ENCODE measurements at regions not wholly inside any gene's neighbourhood (a gene's known extent, or its start where the extent isn't known, plus 50 kb on each side); places are given as distances from the start of the nearest gene placed in this dataset.
"Not testable (repeated sequence)": the region's sequence is repeated elsewhere in the genome, so short reads cannot be mapped to it uniquely, and the experiment has no call there.

- no peak for DNase-seq
These were observed 152.3 kb upstream of the RAB4A start for GRCh38 chr1:229118477-229119061.

GRCh38 chr1:229119161-229119560 lies 151.8 kb upstream of the RAB4A start:
- DNase-seq: no peak

GRCh38 chr1:229119876-229120275 lies 151.0 kb upstream of the RAB4A start:
- DNase-seq: no peak

DNA sequence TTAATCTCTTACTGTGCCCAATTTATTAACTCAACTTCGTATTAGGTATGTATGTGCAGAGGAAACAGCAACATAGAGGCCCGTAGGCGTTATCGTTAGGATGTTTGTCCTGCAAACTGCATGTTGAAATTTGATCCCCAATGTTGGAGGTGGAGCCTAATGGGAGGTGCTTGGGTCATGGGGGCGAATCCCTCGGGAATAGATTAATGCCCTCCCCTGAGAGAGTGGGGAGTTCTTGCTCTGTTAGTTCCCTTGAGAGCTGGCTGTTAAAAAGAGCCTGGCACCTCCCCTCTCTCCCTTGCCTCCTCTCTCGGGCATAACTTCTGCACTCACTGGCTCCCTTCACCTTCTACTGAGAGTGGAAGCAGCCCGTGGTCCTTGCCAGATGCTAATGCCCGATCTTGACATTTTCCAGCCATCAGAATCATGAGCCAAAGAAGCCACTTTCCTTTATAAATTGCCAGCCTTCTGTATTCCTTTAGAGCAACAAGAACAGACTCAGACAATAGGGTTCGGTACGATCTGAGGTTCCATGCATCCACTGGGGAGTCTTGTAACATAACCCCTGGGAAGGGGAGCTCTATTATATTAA lies 149.0 kb upstream of the RAB4A start:
- no peak for DNase-seq

DNA sequence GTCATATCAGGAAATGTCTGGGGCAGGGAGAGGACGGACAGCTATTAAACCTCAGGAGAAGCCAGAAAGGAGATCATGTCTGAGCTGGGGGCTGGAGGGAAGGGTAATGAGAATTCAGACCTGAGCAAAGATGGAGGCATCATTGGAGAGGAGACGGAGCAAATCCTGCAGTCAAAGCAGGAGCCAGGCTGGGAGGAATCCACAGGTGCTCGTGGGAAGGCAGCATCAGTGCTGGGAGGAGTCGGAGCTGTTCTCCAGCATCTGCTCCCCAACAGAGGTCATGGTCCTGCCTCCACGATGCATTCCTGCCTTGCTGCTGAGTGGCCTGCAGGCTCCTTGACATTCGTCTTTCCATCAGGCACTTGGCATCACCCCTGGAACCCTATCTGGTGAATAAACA lies 148.3 kb upstream of the RAB4A start:
- no peak for DNase-seq

DNA sequence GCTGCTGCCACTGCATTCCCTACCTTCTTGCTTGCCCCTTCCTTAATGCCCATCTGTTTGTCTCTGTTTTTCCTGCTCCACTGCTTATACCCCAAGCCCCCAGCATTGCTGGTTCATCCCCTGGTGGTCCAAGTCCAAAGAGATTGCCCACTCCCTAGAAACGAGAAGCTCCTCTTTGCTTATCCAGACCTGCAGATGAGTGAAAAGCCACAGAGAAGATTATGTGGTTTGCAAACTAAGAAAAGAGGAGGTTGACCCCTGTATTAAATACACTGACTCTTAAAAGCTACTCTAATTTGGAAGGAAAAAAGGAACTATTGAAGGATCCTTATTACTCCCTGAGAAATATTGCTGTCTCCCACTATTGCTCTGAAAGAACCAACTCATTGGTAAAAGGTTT lies 146.8 kb upstream of the RAB4A start:
- DNase-seq: no peak

- no peak for DNase-seq
These were observed 146.3 kb upstream of the RAB4A start for GRCh38 chr1:229124520-229125124.

DNA sequence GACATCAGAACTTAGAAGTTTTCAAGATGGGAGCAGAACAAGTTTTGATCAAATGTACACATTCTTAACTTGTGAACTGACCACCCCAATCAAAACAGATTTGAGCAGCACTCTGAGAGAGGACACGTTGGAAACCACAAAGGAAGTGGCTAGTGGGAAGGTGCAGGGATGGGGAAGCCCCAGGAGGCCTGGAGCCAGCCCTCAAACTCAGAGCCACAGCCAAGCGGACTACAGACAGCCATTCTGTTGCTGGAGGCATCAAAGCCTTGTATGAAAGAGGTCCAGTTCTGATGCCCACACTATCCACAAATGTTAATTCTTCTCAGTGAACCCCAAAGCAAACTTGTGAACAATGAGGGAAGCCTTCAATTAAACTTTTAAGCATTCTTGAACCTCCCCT lies 143.6 kb upstream of the RAB4A start:
- peak; percentile 38 for DNase-seq

- no peak for DNase-seq
These were observed 142.8 kb upstream of the RAB4A start for GRCh38 chr1:229128066-229128608.

GRCh38 chr1:229129301-229130027 lies 141.4 kb upstream of the RAB4A start:
- no peak for DNase-seq

DNA sequence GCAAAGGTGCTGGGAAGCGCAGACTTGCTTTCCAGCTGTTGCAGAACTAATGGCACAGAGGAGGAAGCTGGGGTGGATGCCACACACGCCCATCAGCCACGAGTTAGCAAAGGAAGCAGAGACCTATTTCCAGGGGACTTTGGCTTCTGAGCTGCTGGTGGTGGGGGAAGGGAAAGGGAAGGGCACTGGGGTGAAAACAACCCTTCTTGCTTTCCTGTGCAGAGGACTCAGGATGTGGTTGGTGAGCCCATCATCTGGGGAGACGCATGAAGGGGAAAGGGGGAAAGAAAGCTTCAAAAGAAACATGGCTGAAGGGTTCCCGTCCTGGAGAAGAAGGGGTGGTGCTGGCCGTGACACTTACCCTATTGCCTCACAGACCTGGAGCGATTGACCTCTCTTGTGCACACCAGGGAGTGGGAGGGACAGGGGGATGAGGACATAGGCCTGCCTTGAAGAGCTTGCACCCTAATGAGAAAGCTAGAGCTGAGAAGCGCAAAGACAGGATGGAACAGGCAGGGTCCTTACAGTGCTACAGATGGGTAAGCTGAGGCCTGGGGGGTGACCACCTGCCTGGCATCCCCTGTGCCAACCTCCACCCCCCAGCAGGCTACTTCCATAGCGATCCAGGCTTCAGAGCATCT lies 140.8 kb upstream of the RAB4A start:
- DNase-seq: no peak

DNA sequence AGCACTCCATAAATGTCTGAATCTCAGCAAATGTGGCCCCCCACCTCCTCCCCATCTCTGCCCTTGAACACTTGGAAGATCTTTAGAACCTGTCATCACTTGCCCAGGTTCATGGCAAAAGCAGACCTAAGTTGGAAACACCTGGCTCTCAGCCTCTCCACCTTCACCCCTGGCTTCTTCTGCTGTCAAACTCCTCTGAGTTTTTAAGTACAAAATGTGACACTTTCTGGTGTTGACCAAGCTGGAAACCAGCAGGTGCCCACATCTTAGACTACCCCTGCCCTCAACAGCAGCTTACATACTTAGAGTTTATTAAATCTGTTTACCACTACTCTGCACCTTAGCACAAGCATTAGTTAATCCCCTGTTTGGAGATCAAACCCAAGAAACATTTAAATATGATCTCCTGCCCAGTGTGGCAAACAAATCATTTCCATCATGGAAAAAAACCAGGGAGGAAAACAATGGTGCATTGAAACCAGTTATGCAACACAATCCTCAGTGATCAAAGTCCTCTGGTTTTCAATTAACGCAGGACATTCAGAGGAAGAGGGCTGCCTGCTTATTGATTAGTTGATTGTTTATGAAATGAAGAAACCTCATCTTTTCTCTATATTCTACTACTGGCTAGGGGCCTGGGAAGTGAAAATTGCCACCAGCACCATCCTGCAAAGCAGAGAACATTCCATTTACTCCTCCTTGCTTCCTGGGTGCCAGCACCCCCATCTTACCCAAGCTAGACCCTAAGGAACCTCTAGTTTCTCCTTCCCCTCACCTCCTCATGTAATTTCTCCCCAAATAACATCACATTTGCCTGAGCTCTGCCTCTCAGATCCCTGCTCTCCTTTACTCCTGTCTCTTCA lies 139.4 kb upstream of the RAB4A start:
- no peak for DNase-seq

DNA sequence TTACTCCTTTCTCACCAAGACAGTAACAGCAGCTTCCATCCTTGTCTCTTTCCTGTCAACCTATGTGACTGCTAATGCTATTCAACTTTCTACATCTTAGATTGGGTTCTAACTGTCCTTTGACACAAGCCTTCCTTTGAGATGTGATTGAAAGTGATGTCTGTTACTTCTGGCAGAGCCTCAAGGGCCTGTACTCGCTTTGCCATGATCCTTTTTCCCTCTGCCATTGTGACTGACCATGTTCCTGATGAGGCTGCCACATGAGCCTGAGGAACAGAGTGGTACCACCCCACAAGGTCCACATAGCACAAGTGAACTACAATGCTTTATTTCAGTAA lies 138.8 kb upstream of the RAB4A start:
- DNase-seq: no peak

GRCh38 chr1:229132706-229133105 lies 138.2 kb upstream of the RAB4A start:
- no peak for DNase-seq

- no peak for DNase-seq
These were observed 137.8 kb upstream of the RAB4A start for GRCh38 chr1:229133151-229133550.

GRCh38 chr1:229133811-229134210 lies 137.1 kb upstream of the RAB4A start:
- DNase-seq: no peak

DNA sequence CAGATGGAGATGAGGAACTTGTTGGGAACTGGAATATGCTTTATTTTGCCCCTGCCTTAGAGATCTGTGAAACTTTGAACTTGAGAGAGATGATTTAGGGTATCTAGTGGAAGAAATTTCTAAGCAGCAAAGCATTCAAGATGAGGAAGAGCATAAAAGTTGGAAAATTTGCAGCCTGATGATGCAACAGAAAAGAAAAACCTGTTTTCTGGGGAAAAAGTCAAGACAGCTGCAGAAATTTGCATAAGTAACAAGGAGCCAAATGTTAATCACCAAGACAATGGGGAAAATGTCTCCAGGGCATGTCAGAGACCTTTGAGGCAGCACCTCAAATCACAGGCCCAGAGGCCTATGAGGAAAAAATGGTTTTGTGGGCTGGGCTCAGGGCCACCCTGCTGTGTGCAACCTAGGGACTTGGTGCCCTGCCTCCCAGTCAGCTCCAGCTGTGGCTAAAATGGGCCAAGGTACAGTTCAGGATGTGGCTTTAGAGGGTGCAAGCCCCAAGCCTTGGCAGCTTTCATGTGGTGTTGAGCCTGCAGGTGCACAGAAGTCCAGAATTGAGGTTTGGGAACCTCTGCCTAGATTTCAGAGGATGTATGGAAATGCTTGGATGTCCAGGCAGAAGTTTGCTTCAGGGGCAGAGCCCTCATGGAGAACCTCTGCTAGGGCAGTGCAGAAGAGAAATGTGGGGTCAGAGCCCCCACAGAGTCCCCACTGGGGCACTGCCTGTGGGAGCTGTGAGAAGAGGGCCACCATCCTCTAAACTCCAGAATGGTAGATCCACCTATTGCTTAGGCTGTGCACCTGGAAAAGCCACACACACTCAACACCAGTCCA lies 136.3 kb upstream of the RAB4A start:
- DNase-seq: not testable (repeated sequence)

GRCh38 chr1:229135773-229136172 lies 135.1 kb upstream of the RAB4A start:
- DNase-seq: no peak

DNA sequence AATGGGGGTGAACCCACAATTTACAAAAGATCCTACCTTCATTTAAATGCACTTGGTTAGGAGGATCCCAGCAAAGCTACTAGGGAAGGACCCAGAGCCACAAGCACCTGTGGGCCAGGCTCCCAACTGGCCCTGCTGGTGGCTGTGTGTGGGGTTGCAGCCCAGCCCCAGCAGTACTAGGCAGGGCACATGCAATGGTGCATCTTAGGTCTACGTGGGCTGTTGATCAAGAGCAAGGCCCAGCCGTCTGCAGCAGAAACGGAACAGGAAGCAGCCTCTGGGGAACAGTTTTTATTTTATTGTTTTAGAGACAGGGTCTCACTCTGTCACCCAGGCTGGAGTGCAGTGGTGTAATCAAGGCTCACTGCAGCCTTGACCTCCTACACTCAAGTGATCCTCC lies 134.1 kb upstream of the RAB4A start:
- DNase-seq: no peak

DNA sequence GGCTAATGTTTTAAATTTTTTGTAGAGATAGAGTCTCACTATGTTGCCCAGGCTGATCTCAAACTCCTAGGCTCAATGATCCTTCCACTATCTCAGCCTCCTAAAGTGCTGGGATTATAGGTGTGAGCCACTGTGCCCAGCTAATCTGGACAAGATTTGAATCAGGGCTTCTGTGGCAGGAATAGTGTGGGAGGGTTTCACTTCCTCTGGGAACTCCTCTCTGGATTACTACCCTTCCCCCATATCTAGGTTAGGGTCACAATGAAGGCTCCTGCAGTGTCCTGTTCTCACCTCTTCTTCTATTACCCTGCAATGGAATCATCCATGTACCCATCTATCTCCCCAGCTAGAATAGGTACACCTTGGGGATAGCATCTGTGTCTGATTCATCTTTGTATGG lies 133.6 kb upstream of the RAB4A start:
- no peak for DNase-seq

- DNase-seq: no peak
These were observed 132.9 kb upstream of the RAB4A start for GRCh38 chr1:229138058-229138457.
